ENCODE measurements at regions not wholly inside any gene's neighbourhood (a gene's known extent, or its start where the extent isn't known, plus 50 kb on each side); places are given as distances from the start of the nearest gene placed in this dataset.

DNA sequence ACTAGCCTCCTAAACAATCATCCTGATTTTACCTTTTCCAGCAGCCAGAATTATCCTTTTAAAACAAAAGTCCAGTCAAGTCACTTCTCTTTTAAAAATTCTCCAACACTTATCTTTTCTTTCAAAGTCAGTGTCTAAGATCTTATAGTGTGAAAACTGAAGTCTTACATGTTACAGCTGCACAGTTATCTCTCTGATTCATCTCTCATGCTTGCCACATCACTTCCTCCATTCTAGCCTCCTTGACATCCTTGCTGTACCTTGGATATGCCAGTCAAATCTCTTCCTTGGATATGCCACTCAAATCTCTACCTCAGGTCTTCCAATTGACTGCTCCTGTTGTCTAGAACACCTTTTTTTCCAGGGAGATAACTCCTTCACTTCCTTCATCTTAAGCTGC is 361.7 kb upstream of the FTMT start:
- H3K4me3 ChIP-seq (ENCODE audit: control insufficient read depth, low read depth, low read length): no peak overlapping the region
- TF ChIP-seq CTCF (IDR thresholded peaks at IDR 0.05; ENCODE audit: control insufficient read depth, insufficient read depth, low read depth, low read length, missing control alignments): no peak
- DNase-seq (ENCODE audit: low read depth): no peak

- no peak for DNase-seq (ENCODE audit: low read depth)
- no peak for TF ChIP-seq CTCF (IDR thresholded peaks at IDR 0.05; ENCODE audit: control insufficient read depth, insufficient read depth, low read depth, low read length, missing control alignments)
- no peak overlapping the region for H3K4me3 ChIP-seq (ENCODE audit: control insufficient read depth, low read depth, low read length)
These were observed 354.5 kb upstream of the FTMT start for GRCh38 chr5:121497176-121497575.

DNA sequence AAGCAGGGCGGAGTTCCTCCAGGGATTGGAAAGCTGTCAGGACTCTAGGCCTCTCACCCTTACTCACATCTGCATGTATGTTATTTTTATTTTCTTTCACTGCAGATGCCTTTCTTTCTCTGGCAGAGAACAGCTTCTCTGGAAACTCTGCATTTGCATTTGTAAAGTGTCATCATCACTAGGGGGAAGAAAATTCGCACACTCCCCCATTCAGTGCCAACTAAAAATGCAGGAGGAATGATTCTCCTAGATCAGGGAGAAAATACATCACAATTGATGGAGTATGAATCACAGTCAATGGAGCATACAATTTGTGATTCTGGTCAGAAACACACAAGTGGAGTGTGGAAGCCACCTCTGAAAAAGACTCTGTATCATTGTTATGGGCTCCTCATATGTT is 351.4 kb upstream of the FTMT start:
- no peak for DNase-seq (ENCODE audit: low read depth)
- H3K4me3 ChIP-seq (ENCODE audit: control insufficient read depth, low read depth, low read length): no peak overlapping the region
- TF ChIP-seq CTCF (IDR thresholded peaks at IDR 0.05; ENCODE audit: control insufficient read depth, insufficient read depth, low read depth, low read length, missing control alignments): no peak

- DNase-seq (ENCODE audit: low read depth): no peak
- no peak for TF ChIP-seq CTCF (IDR thresholded peaks at IDR 0.05; ENCODE audit: control insufficient read depth, insufficient read depth, low read depth, low read length, missing control alignments)
- no peak overlapping the region for H3K4me3 ChIP-seq (ENCODE audit: control insufficient read depth, low read depth, low read length)
These were observed 348.4 kb upstream of the FTMT start for GRCh38 chr5:121503111-121503840.

- no peak overlapping the region for H3K4me3 ChIP-seq (ENCODE audit: control insufficient read depth, low read depth, low read length)
- TF ChIP-seq CTCF (IDR thresholded peaks at IDR 0.05; ENCODE audit: control insufficient read depth, insufficient read depth, low read depth, low read length, missing control alignments): no peak
- DNase-seq (ENCODE audit: low read depth): no peak
These were observed 334.7 kb upstream of the FTMT start for GRCh38 chr5:121516997-121517396.

DNA sequence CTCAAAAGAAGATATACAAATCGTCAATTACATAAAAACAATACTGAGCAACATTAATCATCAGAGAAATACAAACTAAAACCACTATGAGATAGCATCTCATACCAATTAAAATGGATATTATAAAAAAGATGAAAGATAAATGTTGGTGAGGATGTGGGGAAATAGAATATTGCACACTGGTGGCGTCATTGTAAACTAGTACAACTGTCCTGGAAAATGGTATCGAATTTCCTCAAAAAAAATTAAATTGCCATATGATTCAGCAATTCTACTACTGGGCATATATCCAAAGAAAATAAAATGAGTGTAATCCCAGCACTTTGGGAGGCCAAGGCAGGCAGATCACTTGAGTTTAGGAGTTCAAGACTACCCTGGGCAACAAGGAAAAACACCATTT is 326.0 kb upstream of the FTMT start:
- DNase-seq (ENCODE audit: low read depth): no peak
- H3K4me3 ChIP-seq (ENCODE audit: control insufficient read depth, low read depth, low read length): no peak overlapping the region
- TF ChIP-seq CTCF (IDR thresholded peaks at IDR 0.05; ENCODE audit: control insufficient read depth, insufficient read depth, low read depth, low read length, missing control alignments): no peak

Data from AG09309 (cell line).